Type B pancreatic cell (in vitro differentiated cells): ENCODE measurements at regions not wholly inside any gene's neighbourhood (a gene's known extent, or its start where the extent isn't known, plus 50 kb on each side); places are given as distances from the start of the nearest gene placed in this dataset.
"Not testable (repeated sequence)": the region's sequence is repeated elsewhere in the genome, so short reads cannot be mapped to it uniquely, and the experiment has no call there.

Experiments
- DNase-seq: peaks from one replicate; pipeline ENCODE4 v3.0.0; 2021; ENCODE audit warnings: mixed read lengths; ENCODE audit not compliant: unreplicated experiment; ENCODE audit errors: extremely low spot score
- H3K27ac Mint-ChIP-seq: 2 replicates; pipeline ENCODE4 v1.8.0; 2021; ENCODE audit warnings: mild to moderate bottlenecking, mixed read lengths
- H3K27me3 Mint-ChIP-seq: 2 replicates; pipeline ENCODE4 v1.8.0; 2021; ENCODE audit warnings: mixed read lengths
- H3K36me3 Mint-ChIP-seq: 2 replicates; pipeline ENCODE4 v1.8.0; 2021; ENCODE audit warnings: mixed read lengths
- H3K4me1 Mint-ChIP-seq: one replicate; pipeline ENCODE4 v1.8.0; 2021; ENCODE audit warnings: mixed read lengths; ENCODE audit not compliant: unreplicated experiment
- H3K4me3 Mint-ChIP-seq: 2 replicates; pipeline ENCODE4 v1.8.0; 2021; ENCODE audit warnings: mild to moderate bottlenecking, mixed read lengths
- H3K9me3 Mint-ChIP-seq: 2 replicates; pipeline ENCODE4 v1.8.0; 2021; ENCODE audit warnings: mixed read lengths
- TF ChIP-seq, protein P1 (sequence below): fragments of 200-600 bp; sonication (generic); conservative IDR thresholded peaks from 2 replicates; pipeline ENCODE4 v1.5.0; 2021; ENCODE audit warnings: antibody characterized with exemption, mild to moderate bottlenecking

DNA sequence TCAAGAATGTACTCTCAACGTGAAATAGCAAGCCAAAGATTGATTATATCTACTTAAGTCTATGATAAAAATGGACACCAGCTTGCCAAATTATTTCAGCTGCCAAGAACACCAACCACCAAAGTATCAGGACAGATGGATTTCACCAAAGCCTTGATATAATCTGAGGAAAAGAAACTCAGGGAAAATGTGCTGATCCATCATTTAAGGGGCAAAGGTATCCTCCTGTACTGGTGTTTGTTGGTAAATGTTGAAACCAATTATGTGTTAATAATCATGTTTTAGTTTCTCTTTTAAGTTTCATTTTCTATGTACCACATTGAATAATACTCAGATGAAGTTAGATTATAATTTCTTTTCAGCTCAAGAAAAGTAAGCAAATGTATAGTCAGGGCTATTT lies 1284.3 kb upstream of the TMEM132C start:
- Mint-ChIP-seq H3K36me3 (no peaks in the 10 kb centered on the region), H3K27ac (no peak overlapping the region), H3K27me3 (no peaks in the 10 kb centered on the region), H3K9me3 (no peaks in the 10 kb centered on the region), H3K4me3 (no peak overlapping the region), H3K4me1 (no peaks in the 10 kb centered on the region)
- TF ChIP-seq, protein P1, sequence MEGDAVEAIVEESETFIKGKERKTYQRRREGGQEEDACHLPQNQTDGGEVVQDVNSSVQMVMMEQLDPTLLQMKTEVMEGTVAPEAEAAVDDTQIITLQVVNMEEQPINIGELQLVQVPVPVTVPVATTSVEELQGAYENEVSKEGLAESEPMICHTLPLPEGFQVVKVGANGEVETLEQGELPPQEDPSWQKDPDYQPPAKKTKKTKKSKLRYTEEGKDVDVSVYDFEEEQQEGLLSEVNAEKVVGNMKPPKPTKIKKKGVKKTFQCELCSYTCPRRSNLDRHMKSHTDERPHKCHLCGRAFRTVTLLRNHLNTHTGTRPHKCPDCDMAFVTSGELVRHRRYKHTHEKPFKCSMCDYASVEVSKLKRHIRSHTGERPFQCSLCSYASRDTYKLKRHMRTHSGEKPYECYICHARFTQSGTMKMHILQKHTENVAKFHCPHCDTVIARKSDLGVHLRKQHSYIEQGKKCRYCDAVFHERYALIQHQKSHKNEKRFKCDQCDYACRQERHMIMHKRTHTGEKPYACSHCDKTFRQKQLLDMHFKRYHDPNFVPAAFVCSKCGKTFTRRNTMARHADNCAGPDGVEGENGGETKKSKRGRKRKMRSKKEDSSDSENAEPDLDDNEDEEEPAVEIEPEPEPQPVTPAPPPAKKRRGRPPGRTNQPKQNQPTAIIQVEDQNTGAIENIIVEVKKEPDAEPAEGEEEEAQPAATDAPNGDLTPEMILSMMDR, result no peak
- DNase-seq, result no peak

DNA sequence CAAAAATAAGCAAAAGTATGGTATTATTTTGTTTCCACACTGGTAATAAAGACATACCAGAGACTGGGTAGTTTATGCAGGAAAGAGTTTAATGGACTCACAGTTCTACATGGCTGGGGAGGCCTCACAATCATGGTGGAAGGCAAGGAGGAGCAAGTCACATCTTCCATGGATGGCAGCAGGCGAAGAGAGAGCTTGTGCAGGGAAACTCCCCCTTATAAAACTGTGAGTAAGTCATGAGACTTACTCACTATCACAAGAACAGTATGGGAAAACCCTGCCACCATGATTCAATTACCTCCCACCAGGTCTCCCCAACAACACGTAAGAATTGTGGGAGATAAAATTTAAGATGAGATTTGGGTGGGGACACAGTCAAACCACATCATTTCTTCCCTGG lies 1283.2 kb upstream of the TMEM132C start:
- not testable (repeated sequence) for H3K4me1 Mint-ChIP-seq, H3K36me3 Mint-ChIP-seq, H3K9me3 Mint-ChIP-seq, H3K27ac Mint-ChIP-seq, DNase-seq, H3K4me3 Mint-ChIP-seq, H3K27me3 Mint-ChIP-seq

DNA sequence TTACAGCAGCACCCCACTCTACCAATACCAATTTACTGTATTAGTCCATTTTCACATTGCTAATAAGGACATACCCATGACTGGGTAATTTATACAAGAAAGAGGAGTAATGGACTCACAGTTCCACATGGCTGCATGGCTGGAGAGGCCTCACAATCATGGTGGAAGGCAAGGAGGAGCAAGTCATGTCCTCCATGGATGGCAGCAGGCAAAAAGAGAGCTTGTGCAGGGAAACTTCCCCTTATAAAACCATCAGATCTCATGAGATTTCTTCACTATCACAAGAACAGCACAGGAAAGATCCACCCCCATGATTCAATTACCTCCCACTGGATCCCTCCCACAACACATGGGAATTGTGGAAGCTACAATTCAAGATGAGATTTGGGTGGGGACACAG lies 1281.3 kb upstream of the TMEM132C start:
- not testable (repeated sequence) for H3K4me3 Mint-ChIP-seq, H3K27ac Mint-ChIP-seq, H3K27me3 Mint-ChIP-seq, H3K36me3 Mint-ChIP-seq, DNase-seq, H3K4me1 Mint-ChIP-seq, H3K9me3 Mint-ChIP-seq

DNA sequence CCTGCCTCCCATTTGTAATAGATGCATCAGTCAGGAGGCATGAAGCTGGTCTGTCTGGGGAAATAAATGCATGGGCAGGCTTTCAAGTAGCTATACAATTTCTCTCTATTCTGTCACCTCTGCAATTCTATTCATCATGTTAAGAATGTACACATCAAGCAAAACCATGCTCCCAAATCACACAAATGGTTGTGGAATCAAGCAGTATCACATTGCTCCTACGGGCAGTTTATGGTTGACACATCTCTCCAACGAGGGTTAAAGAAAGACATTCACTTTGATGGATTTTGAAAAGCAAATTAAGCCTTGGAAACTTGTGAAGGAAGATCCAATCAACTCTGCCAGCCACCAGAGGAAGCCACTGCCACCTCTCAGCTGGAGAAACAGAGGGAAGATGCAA lies 1277.4 kb upstream of the TMEM132C start:
- Mint-ChIP-seq H3K27ac (no peak overlapping the region), H3K27me3 (peaks cover 4% of the 10 kb centered on the region), H3K4me3 (no peak overlapping the region), H3K36me3 (no peaks in the 10 kb centered on the region), H3K4me1 (no peaks in the 10 kb centered on the region), H3K9me3 (peaks cover 4% of the 10 kb centered on the region)
- no peak for DNase-seq
- TF ChIP-seq, protein P1, result no peak

DNA sequence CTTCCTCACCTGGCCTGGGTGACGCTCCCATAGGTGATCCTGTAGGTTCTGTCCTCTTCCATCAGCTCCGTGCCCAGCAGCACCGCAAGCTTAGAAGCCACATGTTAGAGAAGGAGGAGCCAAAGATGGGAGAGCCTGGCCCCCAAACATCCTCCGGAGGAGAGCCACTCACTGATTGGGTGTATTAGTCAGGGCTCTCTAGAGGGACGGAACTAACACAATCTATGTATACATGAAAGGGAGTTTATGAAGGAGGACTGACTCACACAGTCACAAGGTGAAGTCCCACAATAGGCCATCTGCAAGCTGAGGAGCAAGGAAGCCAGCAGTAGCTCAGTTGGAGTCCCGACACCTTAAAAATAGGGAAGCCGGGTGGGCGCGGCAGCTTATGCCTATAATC lies 1273.1 kb upstream of the TMEM132C start:
- Mint-ChIP-seq H3K27me3 (peaks cover 4% of the 10 kb centered on the region), H3K9me3 (peaks cover 4% of the 10 kb centered on the region), H3K36me3 (no peaks in the 10 kb centered on the region), H3K4me3 (no peak overlapping the region), H3K27ac (no peak overlapping the region), H3K4me1 (no peaks in the 10 kb centered on the region)
- TF ChIP-seq, protein P1, result no peak
- no peak for DNase-seq

DNA sequence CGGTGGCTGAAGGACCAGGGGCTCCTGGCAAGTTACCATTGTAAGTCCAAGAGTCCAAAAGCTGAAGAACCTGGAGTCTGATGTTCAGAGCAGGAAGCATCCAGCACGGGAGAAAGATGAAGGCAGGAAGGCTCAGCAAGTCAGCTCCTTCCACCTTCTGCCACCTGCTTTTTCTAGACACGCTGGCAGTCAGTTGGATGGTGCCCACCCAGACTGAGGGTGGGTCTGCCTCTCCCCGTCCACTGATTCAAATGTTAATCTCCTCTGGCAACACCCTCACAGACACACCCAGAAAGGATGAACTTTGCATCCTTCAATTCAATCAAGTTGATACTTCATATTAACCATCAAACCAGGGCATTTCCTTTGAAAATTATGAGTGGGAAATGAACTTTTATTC lies 1272.4 kb upstream of the TMEM132C start:
- TF ChIP-seq, protein P1, result no peak
- Mint-ChIP-seq H3K27me3 (peaks cover 4% of the 10 kb centered on the region), H3K27ac (no peak overlapping the region), H3K4me1 (no peaks in the 10 kb centered on the region), H3K4me3 (no peak overlapping the region), H3K9me3 (peaks cover 4% of the 10 kb centered on the region), H3K36me3 (no peaks in the 10 kb centered on the region)
- no peak for DNase-seq

DNA sequence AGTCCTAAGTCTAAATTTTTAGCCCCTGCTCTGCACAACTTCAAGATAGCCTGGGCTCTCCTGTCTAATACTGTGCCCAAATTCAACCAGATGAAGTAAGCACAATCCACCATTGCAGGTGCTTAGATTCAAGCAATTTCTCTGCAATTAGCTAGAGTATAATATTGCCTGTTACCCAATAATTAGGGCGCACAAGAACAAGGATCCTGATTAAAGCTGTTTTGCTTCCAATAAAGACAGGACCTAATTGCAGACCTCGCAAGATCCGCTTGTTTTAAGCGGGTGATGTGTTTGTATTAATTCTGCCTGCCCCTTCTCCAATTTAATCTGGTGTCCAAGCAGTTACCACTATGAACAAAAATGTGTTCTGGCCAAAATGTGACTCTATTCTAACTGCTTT lies 1268.9 kb upstream of the TMEM132C start:
- Mint-ChIP-seq H3K4me1 (no peaks in the 10 kb centered on the region), H3K9me3 (no peaks in the 10 kb centered on the region), H3K36me3 (no peaks in the 10 kb centered on the region), H3K4me3 (no peak overlapping the region), H3K27me3 (no peaks in the 10 kb centered on the region), H3K27ac (no peak overlapping the region)
- no peak for DNase-seq
- TF ChIP-seq, protein P1, result no peak
